ENCODE measurements at regions not wholly inside any gene's neighbourhood (a gene's known extent, or its start where the extent isn't known, plus 50 kb on each side); places are given as distances from the start of the nearest gene placed in this dataset.

DNA sequence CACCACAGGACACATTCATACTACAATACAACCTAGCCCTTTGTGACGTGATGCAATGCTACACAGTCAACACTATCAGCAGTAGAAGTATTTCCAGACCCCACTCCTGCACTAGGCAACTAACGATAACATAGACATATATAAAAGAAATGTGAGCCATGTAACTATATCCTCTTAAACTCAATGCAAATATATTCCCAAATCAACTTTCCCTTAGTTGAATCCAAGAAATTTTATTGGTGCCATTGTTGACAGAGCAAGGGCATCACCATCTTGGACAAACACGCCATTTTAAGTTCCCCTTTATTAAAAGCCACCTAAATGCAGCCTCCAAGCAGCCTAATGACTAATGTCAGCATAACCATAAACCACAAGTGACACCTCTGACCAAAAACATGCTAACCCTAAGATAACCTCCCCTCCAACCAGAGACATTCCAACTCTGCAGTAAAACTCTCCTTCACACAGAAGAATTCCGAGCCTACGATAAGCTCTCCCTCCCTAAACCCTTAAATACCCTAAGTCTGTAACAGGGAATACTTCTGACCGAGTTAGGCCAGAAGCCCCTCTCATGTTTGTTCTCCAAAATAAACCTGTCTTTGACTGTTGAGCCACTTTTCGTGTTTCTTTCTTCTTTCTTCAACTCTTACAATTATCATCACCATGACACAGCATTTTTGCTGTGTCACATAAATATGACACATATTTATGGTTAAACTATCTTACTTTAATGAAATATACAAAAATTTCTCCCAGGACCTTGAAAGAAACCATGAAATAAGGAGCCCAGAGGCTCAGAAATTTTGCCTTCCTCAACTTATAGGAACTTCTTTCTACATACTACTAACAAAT is 1497.8 kb downstream of the EFNA5 start:
- TF ChIP-seq, protein P1, sequence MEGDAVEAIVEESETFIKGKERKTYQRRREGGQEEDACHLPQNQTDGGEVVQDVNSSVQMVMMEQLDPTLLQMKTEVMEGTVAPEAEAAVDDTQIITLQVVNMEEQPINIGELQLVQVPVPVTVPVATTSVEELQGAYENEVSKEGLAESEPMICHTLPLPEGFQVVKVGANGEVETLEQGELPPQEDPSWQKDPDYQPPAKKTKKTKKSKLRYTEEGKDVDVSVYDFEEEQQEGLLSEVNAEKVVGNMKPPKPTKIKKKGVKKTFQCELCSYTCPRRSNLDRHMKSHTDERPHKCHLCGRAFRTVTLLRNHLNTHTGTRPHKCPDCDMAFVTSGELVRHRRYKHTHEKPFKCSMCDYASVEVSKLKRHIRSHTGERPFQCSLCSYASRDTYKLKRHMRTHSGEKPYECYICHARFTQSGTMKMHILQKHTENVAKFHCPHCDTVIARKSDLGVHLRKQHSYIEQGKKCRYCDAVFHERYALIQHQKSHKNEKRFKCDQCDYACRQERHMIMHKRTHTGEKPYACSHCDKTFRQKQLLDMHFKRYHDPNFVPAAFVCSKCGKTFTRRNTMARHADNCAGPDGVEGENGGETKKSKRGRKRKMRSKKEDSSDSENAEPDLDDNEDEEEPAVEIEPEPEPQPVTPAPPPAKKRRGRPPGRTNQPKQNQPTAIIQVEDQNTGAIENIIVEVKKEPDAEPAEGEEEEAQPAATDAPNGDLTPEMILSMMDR (IDR thresholded peaks at IDR 0.05) = no peak
- TF ChIP-seq POLR2A (IDR thresholded peaks at IDR 0.05) (no peak), POLR2AphosphoS5 (IDR thresholded peaks at IDR 0.05) (no peak), EP300 (IDR thresholded peaks at IDR 0.05) (no peak)

Data from sigmoid colon (tissue), 4 donors.